ENCODE measurements at regions not wholly inside any gene's neighbourhood (a gene's known extent, or its start where the extent isn't known, plus 50 kb on each side); places are given as distances from the start of the nearest gene placed in this dataset.
"Not testable (repeated sequence)": the region's sequence is repeated elsewhere in the genome, so short reads cannot be mapped to it uniquely, and the experiment has no call there.

- TF ChIP-seq CTCF (IDR thresholded peaks at IDR 0.05): no peak
- ATAC-seq (no peak), DNase-seq (no peak)
- Histone ChIP-seq H3K4me1 (no peaks in the 10 kb centered on the region), H3K27ac (no peak overlapping the region), H3K36me3 (no peaks in the 10 kb centered on the region), H3K27me3 (no peaks in the 10 kb centered on the region), H3K4me3 (no peak overlapping the region), H3K9me3 (no peaks in the 10 kb centered on the region)
- intact Hi-C loops (cut with DNase I): no loop called here
These were observed 160.3 kb downstream of the MTHFS start for GRCh38 chr15:79736435-79737000.

DNA sequence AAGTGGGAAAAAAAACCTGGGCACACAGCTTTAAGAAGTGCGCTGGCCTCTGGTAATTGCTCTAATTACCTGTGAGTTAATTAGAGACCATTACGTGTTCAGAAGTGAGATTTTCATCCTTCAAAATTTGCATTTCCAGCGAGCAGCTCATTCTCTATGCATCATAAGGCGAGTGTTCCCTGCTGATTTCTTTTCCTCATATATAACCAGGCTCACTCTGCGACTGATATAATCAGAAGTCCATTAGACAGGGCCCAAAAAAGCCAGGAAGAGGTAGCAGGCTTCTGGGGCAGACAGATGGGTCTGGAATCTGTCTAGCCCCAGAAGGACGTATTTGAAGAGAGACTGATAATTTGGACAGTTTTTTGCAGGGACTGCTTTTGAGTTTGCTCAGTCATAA, 158.7 kb downstream of the MTHFS start:
- no peak overlapping the region for H3K27ac ChIP-seq
- no peak overlapping the region for H3K4me3 ChIP-seq
- H3K36me3 ChIP-seq: no peaks in the 10 kb centered on the region
- H3K9me3 ChIP-seq: no peaks in the 10 kb centered on the region
- H3K27me3 ChIP-seq: no peaks in the 10 kb centered on the region
- H3K4me1 ChIP-seq: no peaks in the 10 kb centered on the region
- ATAC-seq (no peak), DNase-seq (no peak)
- intact Hi-C loops (cut with DNase I): no loop called here
- TF ChIP-seq CTCF (IDR thresholded peaks at IDR 0.05): no peak

DNA sequence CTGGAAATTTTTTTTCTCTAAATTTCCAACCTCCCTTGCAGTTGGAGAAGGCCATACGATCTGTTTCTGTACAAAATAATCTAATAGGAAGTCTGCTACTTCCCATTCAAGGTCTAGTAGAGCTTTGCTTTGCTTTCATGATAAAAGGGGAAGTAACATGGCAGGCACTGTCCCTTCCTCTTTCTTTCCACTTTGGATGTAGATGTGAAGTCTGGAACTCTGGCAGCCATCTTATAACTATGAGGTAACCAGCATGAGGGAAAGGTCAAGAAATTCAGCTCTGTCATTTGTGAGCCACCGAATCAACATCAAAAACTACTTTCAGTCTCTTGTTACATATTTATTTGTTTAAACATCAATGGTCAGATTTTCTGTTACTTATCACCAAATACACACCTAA, 156.3 kb downstream of the MTHFS start:
- Histone ChIP-seq H3K9me3 (no peaks in the 10 kb centered on the region), H3K27me3 (no peaks in the 10 kb centered on the region), H3K27ac (no peak overlapping the region), H3K4me3 (no peak overlapping the region), H3K4me1 (no peaks in the 10 kb centered on the region), H3K36me3 (no peaks in the 10 kb centered on the region)
- DNase-seq (no peak), ATAC-seq (no peak)
- intact Hi-C loops (cut with DNase I): no loop called here
- TF ChIP-seq CTCF (IDR thresholded peaks at IDR 0.05): no peak

DNA sequence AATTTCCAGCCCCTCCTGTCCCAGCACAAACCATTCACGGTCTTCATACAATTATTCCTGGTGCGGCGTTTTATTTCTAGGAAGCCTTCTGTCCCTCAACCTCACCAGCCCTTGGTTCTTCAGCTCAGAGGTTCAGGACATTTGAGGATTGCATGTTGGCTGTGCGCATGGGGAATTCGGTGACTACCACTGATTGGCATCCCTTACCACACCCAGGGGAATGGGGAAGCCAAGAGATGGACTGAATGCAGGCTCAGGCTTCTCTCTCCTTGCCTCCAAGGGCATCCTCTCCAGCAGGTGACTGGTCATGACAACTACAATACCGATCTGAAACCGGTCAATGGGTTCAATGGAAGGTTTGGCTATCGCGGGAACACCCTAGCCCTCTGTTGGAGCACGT, 153.8 kb downstream of the MTHFS start:
- no peaks in the 10 kb centered on the region for H3K4me1 ChIP-seq
- no peak for TF ChIP-seq CTCF (IDR thresholded peaks at IDR 0.05)
- H3K36me3 ChIP-seq: no peaks in the 10 kb centered on the region
- no peaks in the 10 kb centered on the region for H3K27me3 ChIP-seq
- H3K27ac ChIP-seq: no peak overlapping the region
- no peak for DNase-seq
- ATAC-seq: no peak
- H3K9me3 ChIP-seq: no peaks in the 10 kb centered on the region
- intact Hi-C loops (cut with DNase I): no loop called here
- H3K4me3 ChIP-seq: no peak overlapping the region

DNA sequence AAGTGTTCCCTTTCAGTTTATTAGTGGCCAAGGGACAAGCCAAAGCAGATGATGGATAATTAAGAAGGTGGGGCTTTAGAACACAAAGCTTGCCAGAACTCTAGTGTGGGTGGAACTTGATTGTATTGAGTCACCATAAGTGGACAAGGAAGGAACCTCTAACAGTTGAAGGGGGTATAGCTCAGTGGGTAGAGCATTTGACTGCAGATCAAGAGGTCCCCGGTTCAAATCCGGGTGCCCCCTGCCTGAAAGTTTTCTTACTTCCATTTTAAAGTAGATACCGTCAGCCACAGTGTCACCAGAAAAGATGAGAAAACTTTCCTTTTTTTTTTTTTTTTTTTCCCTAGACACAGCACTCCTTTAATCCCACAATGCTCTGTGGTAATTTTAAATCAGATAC, 152.3 kb downstream of the MTHFS start:
- intact Hi-C loops (cut with DNase I); H3K4me3 ChIP-seq; H3K9me3 ChIP-seq; H3K27ac ChIP-seq; DNase-seq; ATAC-seq; H3K4me1 ChIP-seq; H3K36me3 ChIP-seq; H3K27me3 ChIP-seq: not testable (repeated sequence)

GRCh38 chr15:79756365-79756764, 140.4 kb downstream of the MTHFS start:
- H3K27me3 ChIP-seq: no peaks in the 10 kb centered on the region
- no peak for DNase-seq
- no peaks in the 10 kb centered on the region for H3K9me3 ChIP-seq
- no peak for ATAC-seq
- no peak for TF ChIP-seq CTCF (IDR thresholded peaks at IDR 0.05)
- intact Hi-C loops (cut with DNase I): no loop called here
- H3K27ac ChIP-seq: no peak overlapping the region
- H3K4me1 ChIP-seq: no peaks in the 10 kb centered on the region
- no peak overlapping the region for H3K4me3 ChIP-seq
- no peaks in the 10 kb centered on the region for H3K36me3 ChIP-seq
